IMR-90 (cell line): ENCODE measurements at regions not wholly inside any gene's neighbourhood (a gene's known extent, or its start where the extent isn't known, plus 50 kb on each side); places are given as distances from the start of the nearest gene placed in this dataset.

Source experiments
- ATAC-seq: fragments of 200-7000 bp; cut with Tn5 transposase; 2 replicates; pipeline ENCODE4 v1.9.1; 2020; ENCODE audit warnings: low read depth, mild to moderate bottlenecking, moderate library complexity
- BruUV-seq: library from RNA; stranded (reverse); fragments of 400-500 nt; replicated peaks from 2 replicates; lab custom pipeline; 2021; lab: Mats Ljungman, UMichigan
- CTCF ChIA-PET: fragments of 300-600 bp; formaldehyde crosslinking; extraction: SDS; loops from one replicate; lab custom pipeline; 2021; ENCODE audit warnings: antibody characterized with exemption; lab: Yijun Ruan, JAX
- POLR2A ChIA-PET: fragments of 300-600 bp; sonication (Branson Sonifier 250); formaldehyde crosslinking; loops from one replicate; lab custom pipeline; 2022; ENCODE audit warnings: antibody characterized with exemption; ENCODE audit not compliant: unreplicated experiment; lab: Charles Lee
- DNase-seq: peaks from one replicate; pipeline ENCODE4 v3.0.0; 2013
- H2AFZ ChIP-seq: replicated peaks from 2 replicates; pipeline ENCODE3; 2013; ENCODE audit warnings: low read length, mild to moderate bottlenecking; ENCODE audit not compliant: poor library complexity
- H2AK5ac ChIP-seq: 2 replicates; pipeline ENCODE4 v1.6.1; 2013; ENCODE audit warnings: low read depth, low read length, inconsistent platforms
- H2AK9ac ChIP-seq: replicated peaks from 2 replicates; pipeline ENCODE3; 2013; ENCODE audit warnings: mild to moderate bottlenecking, low read depth, low read length, moderate library complexity; ENCODE audit not compliant: poor library complexity
- H2BK120ac ChIP-seq: 2 replicates; pipeline ENCODE4 v1.6.1; 2013; ENCODE audit warnings: low read depth, low read length, inconsistent platforms
- H2BK15ac ChIP-seq: 3 replicates; pipeline ENCODE4 v1.6.1; 2013; ENCODE audit warnings: low read depth, low read length, inconsistent platforms
- H2BK20ac ChIP-seq: 2 replicates; pipeline ENCODE4 v1.6.1; 2013; ENCODE audit warnings: low read depth, mild to moderate bottlenecking, inconsistent platforms, low read length, moderate library complexity
- H2BK5ac ChIP-seq: 2 replicates; pipeline ENCODE4 v1.6.1; 2013; ENCODE audit warnings: mild to moderate bottlenecking, low read depth, low read length, inconsistent platforms; ENCODE audit not compliant: poor library complexity, severe bottlenecking
- H3K14ac ChIP-seq: replicated peaks from 2 replicates; pipeline ENCODE4 v1.6.1; 2013; ENCODE audit warnings: low read depth, low read length, inconsistent platforms
- H3K18ac ChIP-seq: 2 replicates; pipeline ENCODE4 v1.6.1; 2013; ENCODE audit warnings: low read depth, low read length, control low read depth
- H3K23ac ChIP-seq: 2 replicates; pipeline ENCODE4 v1.6.1; 2013; ENCODE audit warnings: low read depth, low read length, inconsistent platforms
- H3K27ac ChIP-seq: 2 replicates; pipeline ENCODE4 v1.5.1; 2013; ENCODE audit warnings: mild to moderate bottlenecking, control low read depth, low read length; ENCODE audit not compliant: insufficient read depth
- H3K27me3 ChIP-seq: 2 replicates; pipeline ENCODE4 v1.6.1; 2013; ENCODE audit warnings: low read length; ENCODE audit not compliant: control insufficient read depth, insufficient read depth
- H3K36me3 ChIP-seq: 2 replicates; pipeline ENCODE4 v1.6.1; 2013; ENCODE audit warnings: low read length, mixed read lengths; ENCODE audit not compliant: control insufficient read depth, insufficient read depth
- H3K4ac ChIP-seq: 2 replicates; pipeline ENCODE4 v1.6.1; 2013; ENCODE audit warnings: low read depth, low read length, inconsistent platforms
- H3K4me1 ChIP-seq: 2 replicates; pipeline ENCODE4 v1.6.1; 2013; ENCODE audit warnings: low read length, mixed read lengths; ENCODE audit not compliant: control insufficient read depth, insufficient read depth
- H3K4me2 ChIP-seq: 2 replicates; pipeline ENCODE4 v1.6.1; 2013; ENCODE audit warnings: low read depth, mild to moderate bottlenecking, control low read depth, low read length, moderate library complexity
- H3K4me3 ChIP-seq: 2 replicates; pipeline ENCODE4 v1.5.1; 2013; ENCODE audit warnings: low read depth, mild to moderate bottlenecking, control low read depth, low read length, moderate library complexity; ENCODE audit not compliant: insufficient read depth
- H3K56ac ChIP-seq: 2 replicates; pipeline ENCODE4 v1.6.1; 2013; ENCODE audit warnings: low read length, inconsistent platforms; ENCODE audit not compliant: insufficient read depth; ENCODE audit errors: extremely low read depth
- H3K79me1 ChIP-seq, 2 experiments: 2 replicates each; pipeline ENCODE4 v1.6.1; 2013; ENCODE audit warnings: low read length in 2 of 2, inconsistent platforms in 1 of 2, low read depth in 1 of 2
- H3K9ac ChIP-seq: 2 replicates; pipeline ENCODE4 v1.6.1; 2013; ENCODE audit warnings: low read depth, low read length, control low read depth
- H3K9me1 ChIP-seq: 2 replicates; pipeline ENCODE4 v1.6.1; 2013; ENCODE audit warnings: low read length, inconsistent platforms; ENCODE audit not compliant: insufficient read depth
- H3K9me3 ChIP-seq: 2 replicates; pipeline ENCODE4 v1.6.1; 2013; ENCODE audit warnings: low read length; ENCODE audit not compliant: control insufficient read depth, insufficient read depth
- H4K20me1 ChIP-seq: 2 replicates; pipeline ENCODE4 v1.6.1; 2013; ENCODE audit warnings: low read length, inconsistent platforms; ENCODE audit not compliant: insufficient read depth
- H4K5ac ChIP-seq: 2 replicates; pipeline ENCODE4 v1.6.1; 2013; ENCODE audit warnings: mild to moderate bottlenecking, low read depth, low read length, control low read depth
- H4K8ac ChIP-seq, 2 experiments: 2 replicates each; pipeline ENCODE4 v1.6.1; 2013; ENCODE audit warnings: low read depth in 2 of 2, low read length in 2 of 2, control low read depth in 1 of 2, inconsistent platforms in 1 of 2
- H4K91ac ChIP-seq: 2 replicates; pipeline ENCODE4 v1.6.1; 2013; ENCODE audit warnings: low read depth, low read length, inconsistent platforms; ENCODE audit not compliant: insufficient read depth
- BHLHE40 ChIP-seq: fragments of 150-350 bp; IDR thresholded peaks from 2 replicates; pipeline ENCODE4 v1.6.1; 2016; ENCODE audit warnings: mild to moderate bottlenecking, low read depth, low read length
- CEBPB ChIP-seq: IDR thresholded peaks from 2 replicates; pipeline ENCODE4 v1.6.1; 2012; ENCODE audit warnings: low read depth, low read length, improper control_type of control experiment
- ELK1 ChIP-seq: fragments of 150-350 bp; IDR thresholded peaks from 2 replicates; pipeline ENCODE4 v1.6.1; 2016; ENCODE audit warnings: low read depth, mild to moderate bottlenecking, low read length, moderate library complexity, borderline replicate concordance
- MAFK ChIP-seq: IDR thresholded peaks from 2 replicates; pipeline ENCODE4 v1.6.1; 2012; ENCODE audit warnings: low read depth, low read length, improper control_type of control experiment
- MAZ ChIP-seq: IDR thresholded peaks from 2 replicates; pipeline ENCODE4 v1.6.1; 2012; ENCODE audit warnings: low read depth, mild to moderate bottlenecking, low read length, improper control_type of control experiment, moderate library complexity, borderline replicate concordance
- MXI1 ChIP-seq: IDR thresholded peaks from 2 replicates; pipeline ENCODE4 v1.6.1; 2012; ENCODE audit warnings: low read depth, mild to moderate bottlenecking, low read length, moderate library complexity, borderline replicate concordance
- NFE2L2 ChIP-seq: fragments of 150-350 bp; IDR thresholded peaks from 2 replicates; pipeline ENCODE4 v1.6.1; 2016; ENCODE audit warnings: low read depth, mild to moderate bottlenecking, low read length
- RAD21 ChIP-seq: IDR thresholded peaks from 2 replicates; pipeline ENCODE4 v1.6.1; 2012; ENCODE audit warnings: low read length, improper control_type of control experiment
- RCOR1 ChIP-seq: IDR thresholded peaks from 2 replicates; pipeline ENCODE4 v1.6.1; 2012; ENCODE audit warnings: mild to moderate bottlenecking, low read length, improper control_type of control experiment; ENCODE audit not compliant: insufficient replicate concordance
- RFX5 ChIP-seq: IDR thresholded peaks from 2 replicates; pipeline ENCODE4 v1.8.0; 2012; ENCODE audit warnings: low read depth, mild to moderate bottlenecking, low read length, moderate library complexity
- SMC3 ChIP-seq: fragments of 150-350 bp; IDR thresholded peaks from 2 replicates; pipeline ENCODE4 v1.6.1; 2016; ENCODE audit warnings: low read depth, mild to moderate bottlenecking, antibody characterized with exemption, low read length, moderate library complexity
- WGBS, 2 experiments: methylation state at CpG; one replicate each; pipeline versions ENCODE4 v1.1.5 to v1.1.7; 2013; ENCODE audit warnings: missing lambda C conversion rate in 2 of 2; ENCODE audit not compliant: insufficient read length in 1 of 2; ENCODE audit errors: extremely low coverage in 2 of 2; 5-methylcytosine and 5-hydroxymethylcytosine counted together
- dilution Hi-C: fragments of 300-500 bp; cut with HindIII; formaldehyde crosslinking; loops from one replicate; pipeline ENCODE4 v1.14.3; 2018; ENCODE audit warnings: low sequenced_read_pairs; ENCODE audit not compliant: unreplicated experiment
- in situ Hi-C: fragments of 300-500 bp; cut with MboI; formaldehyde crosslinking; loops from 3 replicates; pipeline ENCODE4 v1.14.3; 2019; ENCODE audit warnings: low sequenced_read_pairs, inconsistent platforms, mixed read lengths
- intact Hi-C: fragments of 100-400 bp; cut with micrococcal nuclease; formaldehyde crosslinking; loops from 2 replicates; pipeline ENCODE4 v1.10.0; 2022
- TF ChIP-seq, protein P1 (sequence below): conservative IDR thresholded peaks from 2 replicates; pipeline ENCODE4 v1.5.1; 2012; ENCODE audit warnings: mild to moderate bottlenecking, low read depth, low read length, improper control_type of control experiment

- Histone ChIP-seq H2AK9ac (no peak overlapping the region), H2BK15ac (no peak overlapping the region), H4K20me1 (no peaks in the 10 kb centered on the region), H3K4me1 (no peaks in the 10 kb centered on the region), H4K5ac (no peak overlapping the region), H3K79me1 (no peaks in the 10 kb centered on the region), H3K14ac (no peak overlapping the region), H3K36me3 (no peaks in the 10 kb centered on the region), H3K27ac (no peak overlapping the region), H3K9me3 (peaks cover 2% of the 10 kb centered on the region; the same call in 1 of the 2 replicates), H2BK20ac (no peak overlapping the region), H3K56ac (no peak overlapping the region), H3K27me3 (no peaks in the 10 kb centered on the region), H4K91ac (no peak overlapping the region), H3K18ac (no peak overlapping the region), H3K4me3 (no peak overlapping the region), H3K9ac (no peak overlapping the region), H4K8ac (no peak overlapping the region), H2AFZ (no peak overlapping the region), H3K4ac (no peak overlapping the region), H3K9me1 (no peaks in the 10 kb centered on the region), H2BK120ac (no peak overlapping the region), H3K23ac (no peak overlapping the region), H3K4me2 (no peak overlapping the region), H2AK5ac (no peak overlapping the region), H2BK5ac (no peak overlapping the region)
- WGBS, 2 experiments: 8% methylated on average over 2 of the region's 8 CpGs; no CpG with 5 or more reads in 1 of the 2 experiments
- POLR2A ChIA-PET: no interaction called here
- intact Hi-C loops (no loop called here), in situ Hi-C loops (no loop called here), dilution Hi-C loops (no loop called here)
- ATAC-seq (no peak), DNase-seq (no peak)
- CTCF ChIA-PET: no interaction called here
- TF ChIP-seq RCOR1: no peak
- TF ChIP-seq RAD21: no peak
- TF ChIP-seq CEBPB: no peak
- TF ChIP-seq, protein P1, sequence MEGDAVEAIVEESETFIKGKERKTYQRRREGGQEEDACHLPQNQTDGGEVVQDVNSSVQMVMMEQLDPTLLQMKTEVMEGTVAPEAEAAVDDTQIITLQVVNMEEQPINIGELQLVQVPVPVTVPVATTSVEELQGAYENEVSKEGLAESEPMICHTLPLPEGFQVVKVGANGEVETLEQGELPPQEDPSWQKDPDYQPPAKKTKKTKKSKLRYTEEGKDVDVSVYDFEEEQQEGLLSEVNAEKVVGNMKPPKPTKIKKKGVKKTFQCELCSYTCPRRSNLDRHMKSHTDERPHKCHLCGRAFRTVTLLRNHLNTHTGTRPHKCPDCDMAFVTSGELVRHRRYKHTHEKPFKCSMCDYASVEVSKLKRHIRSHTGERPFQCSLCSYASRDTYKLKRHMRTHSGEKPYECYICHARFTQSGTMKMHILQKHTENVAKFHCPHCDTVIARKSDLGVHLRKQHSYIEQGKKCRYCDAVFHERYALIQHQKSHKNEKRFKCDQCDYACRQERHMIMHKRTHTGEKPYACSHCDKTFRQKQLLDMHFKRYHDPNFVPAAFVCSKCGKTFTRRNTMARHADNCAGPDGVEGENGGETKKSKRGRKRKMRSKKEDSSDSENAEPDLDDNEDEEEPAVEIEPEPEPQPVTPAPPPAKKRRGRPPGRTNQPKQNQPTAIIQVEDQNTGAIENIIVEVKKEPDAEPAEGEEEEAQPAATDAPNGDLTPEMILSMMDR: no peak
- no peak for TF ChIP-seq MAFK
- TF ChIP-seq SMC3: no peak
- TF ChIP-seq RFX5: no peak
- no peak for TF ChIP-seq ELK1
- TF ChIP-seq BHLHE40: no peak
- TF ChIP-seq MAZ: no peak
- TF ChIP-seq MXI1: no peak
- TF ChIP-seq NFE2L2: no peak
- no TSS peak for BruUV-seq
Measured at GRCh38 chr18:70808481-70809056, 519.7 kb downstream of the SOCS6 start.
